Esophagus squamous epithelium (tissue), 4 donors: ENCODE measurements at regions not wholly inside any gene's neighbourhood (a gene's known extent, or its start where the extent isn't known, plus 50 kb on each side); places are given as distances from the start of the nearest gene placed in this dataset.

Source experiments
- CTCF ChIP-seq, 6 experiments: fragments of 450-650 bp in 4 of 6; fragments of 200-600 bp in 2 of 6; sonication (generic) in 2 of 6; IDR thresholded peaks; one replicate each; pipeline ENCODE4 v1.5.1; 2016 to 2019; ENCODE audit warnings: antibody characterized with exemption in 6 of 6, mild to moderate bottlenecking in 4 of 6, moderate library complexity in 4 of 6
- POLR2A ChIP-seq, 4 donors: fragments of 450-650 bp; IDR thresholded peaks; one replicate each; pipeline ENCODE4 v1.6.1; 2017; ENCODE audit warnings: antibody characterized with exemption in 4 of 4, mild to moderate bottlenecking in 4 of 4, moderate library complexity in 3 of 4

DNA sequence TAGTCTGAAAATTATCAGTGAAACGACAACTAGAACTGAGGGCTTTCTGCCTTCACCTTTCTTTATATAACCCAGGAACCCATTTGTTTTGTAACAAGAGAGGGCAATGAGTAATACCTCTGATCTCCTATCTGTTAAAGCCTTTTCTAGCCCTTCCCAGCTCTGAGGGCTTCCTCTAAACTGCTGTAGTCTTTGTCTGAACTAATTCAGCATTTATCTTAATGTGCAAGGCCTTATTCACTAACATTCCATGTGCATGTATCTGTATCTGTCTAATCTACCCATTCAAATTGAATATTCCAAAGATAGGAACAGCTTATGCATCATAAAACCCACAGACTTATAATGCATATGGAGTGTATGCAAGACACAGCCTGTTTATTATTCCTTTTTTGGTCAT lies 167.1 kb downstream of the LYPLAL1 start:
- TF ChIP-seq POLR2A (IDR thresholded peaks at IDR 0.05) = no peak
- TF ChIP-seq CTCF (IDR thresholded peaks at IDR 0.05) = no peak
